Erythroblast (primary cell): ENCODE measurements at regions not wholly inside any gene's neighbourhood (a gene's known extent, or its start where the extent isn't known, plus 50 kb on each side); places are given as distances from the start of the nearest gene placed in this dataset.

ENCODE experiments used
- GATA1 ChIP-seq: IDR thresholded peaks from 2 replicates; pipeline ENCODE4 v1.6.1; 2011; ENCODE audit warnings: low read depth, mild to moderate bottlenecking, control low read depth, low read length, moderate library complexity
- POLR2A ChIP-seq: IDR thresholded peaks from 2 replicates; pipeline ENCODE4 v1.6.1; 2011; ENCODE audit warnings: mild to moderate bottlenecking, low read length

- TF ChIP-seq POLR2A (no peak), GATA1 (no peak)
These were observed 193.7 kb downstream of the ERMARD start for GRCh38 chr6:169945117-169945516.
